ENCODE measurements at regions not wholly inside any gene's neighbourhood (a gene's known extent, or its start where the extent isn't known, plus 50 kb on each side); places are given as distances from the start of the nearest gene placed in this dataset.

DNA sequence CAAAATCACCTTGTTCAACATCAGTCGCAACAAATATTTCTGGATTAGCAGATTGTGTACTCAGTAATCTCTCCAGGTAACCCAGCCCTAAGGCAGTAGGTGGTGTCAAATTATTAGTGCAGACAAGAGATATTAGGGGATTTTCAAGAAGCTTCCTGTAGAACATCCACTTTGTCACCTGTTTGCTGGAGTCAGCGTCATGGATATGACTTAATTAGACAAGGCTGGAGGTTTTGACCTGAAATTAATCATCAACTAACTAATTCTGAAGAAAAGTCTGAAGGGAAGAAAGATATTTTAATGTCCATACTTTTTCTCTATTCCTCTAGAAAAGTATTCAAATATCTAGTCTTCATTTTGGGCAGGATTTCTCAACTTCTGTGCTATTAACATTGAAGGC is 91.4 kb upstream of the CCDC112 start:
- no peak overlapping the region for H3K27ac ChIP-seq
- H3K36me3 ChIP-seq: no peaks in the 10 kb centered on the region
- H3K4me3 ChIP-seq (ENCODE audit: low read depth, low read length): no peak overlapping the region
- no peaks in the 10 kb centered on the region for H3K9me3 ChIP-seq (ENCODE audit: severe bottlenecking)
- H3K27me3 ChIP-seq (ENCODE audit: insufficient read depth, low read depth, severe bottlenecking): no peaks in the 10 kb centered on the region
- no peak for DNase-seq
- TF ChIP-seq CTCF (IDR thresholded peaks at IDR 0.05; ENCODE audit: low read depth, low read length): no peak

- Histone ChIP-seq H3K4me3 (ENCODE audit: low read depth, low read length) (no peak overlapping the region), H3K9me3 (ENCODE audit: severe bottlenecking) (no peaks in the 10 kb centered on the region), H3K27me3 (ENCODE audit: insufficient read depth, low read depth, severe bottlenecking) (no peaks in the 10 kb centered on the region), H3K36me3 (no peaks in the 10 kb centered on the region), H3K27ac (no peak overlapping the region)
- no peak for TF ChIP-seq CTCF (IDR thresholded peaks at IDR 0.05; ENCODE audit: low read depth, low read length)
- DNase-seq: no peak
Observed at GRCh38 chr5:115386657-115387056, 90.2 kb upstream of the CCDC112 start.

DNA sequence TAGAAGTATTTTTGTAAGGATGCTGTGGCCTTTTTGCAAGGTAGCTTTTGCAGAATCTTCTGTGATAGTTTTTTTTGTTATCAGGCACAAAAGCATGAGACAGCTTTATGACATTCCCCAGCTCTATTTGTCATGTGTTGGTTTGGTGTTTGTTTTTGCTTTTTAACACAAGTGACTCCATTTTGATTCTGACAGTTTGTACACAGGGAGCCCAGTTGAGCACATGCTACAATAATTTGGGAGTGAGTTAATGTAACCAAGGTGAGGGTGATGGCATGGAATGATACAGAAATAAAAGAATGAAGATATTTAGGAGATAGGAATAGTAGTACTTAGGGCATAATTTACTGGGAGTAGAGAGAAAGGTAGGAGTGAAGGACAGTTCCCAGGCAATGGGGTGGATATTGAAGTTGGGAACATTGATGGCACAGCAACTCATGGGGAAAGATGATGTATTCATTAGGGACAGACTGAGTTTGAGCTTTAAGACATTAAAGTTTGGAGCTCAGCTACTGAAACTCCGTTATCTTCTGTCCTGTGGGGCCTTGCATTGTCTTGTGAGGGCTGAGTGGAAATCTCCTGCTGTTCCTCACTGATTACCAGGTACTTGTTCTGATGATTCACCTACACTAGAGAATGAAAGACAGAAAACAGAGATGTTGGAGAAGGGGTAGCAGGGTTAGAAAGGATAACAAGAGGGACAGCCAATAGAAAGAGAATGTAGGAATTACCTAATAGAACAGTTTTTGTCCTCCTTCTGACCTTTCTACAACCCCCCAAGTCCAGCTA is 88.3 kb upstream of the CCDC112 start:
- TF ChIP-seq CTCF (IDR thresholded peaks at IDR 0.05; ENCODE audit: low read depth, low read length): no peak
- Histone ChIP-seq H3K36me3 (no peaks in the 10 kb centered on the region), H3K9me3 (ENCODE audit: severe bottlenecking) (no peaks in the 10 kb centered on the region), H3K27me3 (ENCODE audit: insufficient read depth, low read depth, severe bottlenecking) (no peaks in the 10 kb centered on the region), H3K4me3 (ENCODE audit: low read depth, low read length) (no peak overlapping the region), H3K27ac (no peak overlapping the region)
- DNase-seq: no peak

DNA sequence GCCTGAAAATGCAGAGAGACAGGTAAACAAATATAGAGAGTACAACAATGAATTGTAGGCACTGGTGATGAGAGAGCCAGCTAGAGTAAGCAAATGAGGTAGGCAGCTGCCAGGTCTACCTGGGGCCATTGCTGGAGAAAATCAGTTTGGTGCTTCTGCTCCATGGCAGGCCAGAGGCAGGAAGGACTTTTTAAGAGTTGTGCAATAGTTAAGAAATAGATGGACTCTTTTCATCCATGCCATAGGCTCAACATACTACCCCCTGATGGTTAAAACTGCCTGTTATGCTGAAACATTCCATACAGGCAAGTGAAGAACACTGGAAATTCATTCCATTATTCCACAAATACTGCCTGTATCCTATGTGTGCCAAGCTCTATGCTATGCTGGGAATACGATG is 86.5 kb upstream of the CCDC112 start:
- no peaks in the 10 kb centered on the region for H3K36me3 ChIP-seq
- no peak for DNase-seq
- no peaks in the 10 kb centered on the region for H3K27me3 ChIP-seq (ENCODE audit: insufficient read depth, low read depth, severe bottlenecking)
- TF ChIP-seq CTCF (IDR thresholded peaks at IDR 0.05; ENCODE audit: low read depth, low read length): no peak
- no peak overlapping the region for H3K4me3 ChIP-seq (ENCODE audit: low read depth, low read length)
- H3K27ac ChIP-seq: no peak overlapping the region
- no peaks in the 10 kb centered on the region for H3K9me3 ChIP-seq (ENCODE audit: severe bottlenecking)

DNA sequence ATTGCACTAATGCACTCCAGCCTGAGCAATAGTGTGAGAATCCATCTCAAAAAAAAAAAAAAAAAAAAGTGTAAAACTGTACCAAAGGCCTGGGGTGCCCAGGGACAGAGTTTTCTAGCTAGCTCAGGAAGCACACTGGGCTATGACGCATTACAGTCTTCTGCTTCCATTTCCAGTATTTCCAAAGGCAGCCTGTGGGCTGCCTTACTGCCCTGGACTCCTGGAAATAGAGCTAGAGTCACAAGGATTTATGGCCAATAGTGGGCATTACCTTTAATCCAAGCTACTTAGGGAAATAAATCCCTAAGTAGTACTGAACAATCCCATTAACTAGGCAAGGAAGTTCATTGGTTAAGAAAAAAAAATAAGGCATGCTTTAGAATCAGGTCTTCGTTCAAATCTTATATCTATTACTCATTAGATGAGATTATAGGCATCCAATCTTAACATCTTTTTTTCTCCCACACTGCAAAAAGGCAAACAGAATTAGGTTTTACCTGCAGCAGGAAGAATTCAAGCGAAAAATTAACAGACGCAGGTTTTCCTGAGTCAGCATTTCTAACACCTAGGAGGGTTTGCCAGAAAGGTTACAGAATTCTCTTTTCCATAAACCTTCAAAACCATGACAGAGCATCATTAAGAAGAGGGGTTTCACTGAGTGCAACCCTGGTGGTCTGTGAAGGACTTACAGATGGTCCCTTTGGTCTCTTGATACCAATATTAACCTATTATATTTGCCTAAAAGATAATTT is 85.6 kb upstream of the CCDC112 start:
- no peak overlapping the region for H3K4me3 ChIP-seq (ENCODE audit: low read depth, low read length)
- H3K27ac ChIP-seq: no peak overlapping the region
- H3K27me3 ChIP-seq (ENCODE audit: insufficient read depth, low read depth, severe bottlenecking): no peaks in the 10 kb centered on the region
- H3K36me3 ChIP-seq: no peaks in the 10 kb centered on the region
- no peak for TF ChIP-seq CTCF (IDR thresholded peaks at IDR 0.05; ENCODE audit: low read depth, low read length)
- DNase-seq: peak; percentile 62
- no peaks in the 10 kb centered on the region for H3K9me3 ChIP-seq (ENCODE audit: severe bottlenecking)

Data from WERI-Rb-1 (cell line).